ENCODE measurements at regions not wholly inside any gene's neighbourhood (a gene's known extent, or its start where the extent isn't known, plus 50 kb on each side); places are given as distances from the start of the nearest gene placed in this dataset.

DNA sequence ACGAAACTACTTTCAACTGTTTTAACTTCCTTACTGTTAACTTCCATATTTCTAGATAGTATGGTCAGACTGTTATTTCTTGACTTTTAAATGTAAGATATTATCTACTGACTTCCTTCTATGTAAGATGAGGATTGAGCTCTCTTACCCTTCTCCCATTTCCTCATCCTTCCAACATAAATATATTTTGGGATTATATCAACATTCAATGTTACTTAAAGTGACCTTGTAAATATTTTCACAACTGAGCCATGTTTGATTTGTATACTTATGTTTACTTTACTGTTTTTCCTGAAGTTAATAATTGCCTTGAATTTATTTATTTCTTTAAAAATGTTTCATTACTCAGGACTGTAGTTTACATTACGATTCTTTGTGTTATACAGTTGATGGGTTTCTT lies 148.7 kb downstream of the ZIC5 start:
- DNase-seq (ENCODE audit: low spot score), result no peak

DNA sequence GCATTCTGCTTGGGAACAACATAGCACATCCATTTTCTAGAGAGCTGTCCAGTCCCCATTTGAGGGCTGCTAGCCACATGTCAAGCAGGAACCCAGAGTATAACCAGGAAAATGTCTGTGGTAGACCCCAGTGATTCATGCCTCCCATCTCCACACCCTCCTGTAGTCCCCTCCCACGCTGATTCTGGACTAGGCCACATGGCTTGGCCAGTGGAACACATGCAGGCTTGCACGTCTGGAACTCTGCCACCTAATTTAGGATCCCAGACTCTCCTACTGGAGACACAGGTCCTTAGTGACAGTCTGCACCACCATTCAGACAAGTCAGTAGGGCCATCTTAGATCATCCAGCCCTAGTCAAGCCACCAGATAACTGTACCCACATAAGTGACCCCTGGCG lies 149.8 kb downstream of the ZIC5 start:
- DNase-seq (ENCODE audit: low spot score), result no peak

DNA sequence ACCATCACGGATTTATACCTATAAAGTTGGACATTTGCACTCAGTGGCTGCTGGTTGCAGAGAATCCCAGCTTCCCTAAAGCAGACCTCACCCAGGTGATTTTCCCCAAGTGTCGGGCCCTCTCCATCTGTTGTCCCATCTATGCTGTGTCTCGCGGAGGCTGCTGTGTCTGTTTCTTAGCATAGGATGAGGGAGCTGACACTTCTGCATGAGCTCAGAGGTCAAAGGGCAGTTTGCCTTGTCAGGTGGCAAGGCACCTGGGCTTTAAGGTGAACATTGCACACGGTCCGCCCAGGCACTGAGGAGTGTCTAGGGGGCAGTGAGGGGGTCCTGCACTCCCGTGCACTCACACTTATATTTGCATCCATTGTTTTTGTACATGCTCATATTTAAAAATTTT lies 151.6 kb downstream of the ZIC5 start:
- no peak for DNase-seq (ENCODE audit: low spot score)

DNA sequence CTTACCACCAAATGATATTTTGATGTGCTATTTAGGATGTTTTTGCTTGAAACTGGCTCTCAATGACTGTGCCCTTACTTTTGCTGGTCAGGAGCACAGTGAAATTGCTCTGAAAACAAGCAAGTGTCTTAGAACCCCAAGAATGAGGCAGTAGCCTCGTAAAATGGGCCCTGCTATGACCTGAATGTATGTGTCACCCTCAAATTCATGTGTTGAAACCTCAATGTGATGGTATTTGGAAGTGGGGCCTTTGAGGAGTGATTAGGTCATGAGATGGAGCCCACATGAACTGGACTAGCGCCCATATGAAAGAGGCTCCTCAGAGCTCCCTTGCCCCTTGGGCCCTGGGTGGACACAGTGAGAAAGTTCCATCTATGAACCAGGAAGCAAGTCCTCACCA lies 155.2 kb downstream of the ZIC5 start:
- DNase-seq (ENCODE audit: low spot score), result no peak

DNA sequence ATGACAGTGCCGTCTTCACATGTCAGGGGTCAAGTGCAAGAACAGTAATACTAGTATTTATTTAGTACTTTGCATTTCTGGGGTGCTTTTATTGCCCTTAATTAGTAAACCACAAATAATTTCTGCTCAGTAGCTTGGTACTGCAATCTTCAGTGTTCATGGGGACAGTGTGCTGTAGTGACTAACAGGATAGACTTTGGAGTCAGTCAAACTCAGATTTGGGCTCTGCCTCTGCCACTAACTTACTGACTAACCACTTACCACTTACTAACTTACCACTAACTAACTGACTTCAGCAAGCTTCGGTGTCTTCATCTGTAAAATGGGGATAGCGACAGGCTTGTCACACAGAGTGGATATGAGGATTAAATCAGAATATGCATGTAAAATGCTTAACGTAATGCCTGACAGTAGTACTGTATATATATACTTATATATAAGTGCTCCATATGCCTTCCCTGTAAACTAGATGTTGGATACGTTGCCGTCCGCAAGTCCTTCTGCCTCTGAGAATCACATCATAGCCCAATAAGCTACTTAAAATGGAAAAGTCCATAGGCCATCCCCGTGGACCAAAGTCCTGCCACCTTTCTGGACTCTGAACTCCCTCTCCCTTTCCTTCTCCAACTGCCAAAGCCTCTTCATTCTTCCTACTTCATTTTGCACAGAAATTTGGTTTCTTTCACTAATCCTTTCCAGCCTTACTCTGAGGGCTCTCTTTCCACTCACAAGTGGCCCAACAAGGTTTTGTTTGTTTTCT lies 158.1 kb downstream of the ZIC5 start:
- peak; percentile 2 for DNase-seq (ENCODE audit: low spot score)

DNA sequence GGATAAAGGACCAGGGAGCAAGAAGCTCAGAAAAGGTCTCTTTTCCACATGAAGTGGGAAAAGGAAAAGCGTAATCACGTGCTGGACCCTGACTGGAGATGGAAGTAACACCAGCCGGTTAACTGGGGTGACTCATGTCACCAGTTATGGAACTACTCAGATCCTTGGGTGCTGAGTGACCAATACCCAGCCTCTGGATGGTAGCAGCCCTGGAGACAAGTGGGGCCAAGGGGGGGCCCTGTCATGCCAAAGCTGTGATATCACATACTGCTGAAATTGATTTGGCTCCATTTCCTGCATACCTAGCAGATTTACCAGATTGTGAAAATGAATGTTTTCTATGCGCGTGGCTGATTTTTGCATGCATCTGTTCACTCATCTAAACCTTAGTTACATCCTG lies 158.9 kb downstream of the ZIC5 start:
- peak; percentile 85 for DNase-seq (ENCODE audit: low spot score)

DNA sequence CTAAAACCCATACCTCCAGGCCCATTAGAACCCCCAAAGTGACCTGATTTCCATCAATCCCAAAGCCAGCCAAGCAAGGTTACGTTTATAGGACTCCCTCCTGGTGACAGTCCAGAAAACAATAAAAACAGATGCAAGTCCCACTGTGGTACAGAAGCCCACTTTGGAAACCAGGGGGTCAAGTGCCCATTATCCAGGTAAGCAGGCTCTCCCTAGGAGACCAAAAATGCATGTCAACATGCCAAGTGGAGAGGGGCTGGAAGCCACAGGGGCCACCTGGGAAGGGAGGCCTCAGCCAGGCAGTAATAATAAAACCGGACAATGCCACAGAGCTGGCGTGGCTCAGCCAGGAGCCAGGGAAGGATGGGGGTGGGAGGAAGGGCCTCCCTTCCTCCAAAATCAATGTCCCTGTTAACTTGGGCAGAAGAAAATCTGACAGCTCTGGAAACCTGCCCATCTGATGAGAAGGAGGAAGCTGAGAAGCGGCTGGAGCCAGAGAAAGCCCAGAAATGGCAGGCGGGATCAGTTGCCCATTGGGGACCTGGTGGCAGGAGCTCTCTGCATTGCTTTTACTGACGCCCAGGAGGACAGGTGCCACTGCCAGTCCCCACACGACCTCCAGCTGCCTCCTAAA lies 160.4 kb downstream of the ZIC5 start:
- DNase-seq (ENCODE audit: low spot score), result no peak

DNA sequence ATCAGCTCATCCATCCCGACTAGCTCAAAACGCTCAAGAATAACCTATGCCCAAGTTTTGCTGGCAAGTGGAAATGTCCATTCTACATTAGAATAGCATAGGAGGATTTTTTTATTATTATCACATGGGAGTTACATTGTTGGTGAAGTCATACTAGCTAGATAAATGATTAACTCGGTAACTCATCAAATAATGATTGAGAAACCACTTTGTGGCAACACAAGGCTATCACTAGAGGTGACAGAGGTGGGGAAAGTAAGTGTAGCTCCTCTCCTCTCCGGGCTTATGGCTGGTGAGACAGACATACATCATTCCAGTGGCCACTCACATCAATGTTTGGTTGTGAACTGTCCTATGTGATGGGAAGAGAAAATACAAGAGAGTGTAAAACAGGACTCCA lies 161.6 kb downstream of the ZIC5 start:
- no peak for DNase-seq (ENCODE audit: low spot score)

DNA sequence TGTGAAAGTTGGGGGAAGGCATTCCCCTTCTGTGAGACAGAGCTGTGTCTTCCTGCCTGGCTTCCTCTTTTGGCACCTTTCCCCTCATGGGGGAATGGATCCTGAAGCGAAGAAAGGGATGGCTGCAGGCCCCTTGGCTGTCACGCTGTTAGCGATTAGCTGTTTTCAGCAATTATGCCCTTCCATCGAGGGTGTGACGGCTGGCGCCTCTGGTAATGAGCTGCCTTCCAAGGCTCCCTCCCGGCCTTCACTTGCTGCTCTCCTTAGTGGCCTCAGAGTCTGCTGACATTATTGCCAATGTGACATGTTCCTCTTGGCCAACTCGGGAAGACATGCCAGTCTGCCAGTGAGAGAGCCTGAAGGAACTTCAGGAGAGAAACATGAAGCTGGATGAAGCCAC lies 162.1 kb downstream of the ZIC5 start:
- DNase-seq (ENCODE audit: low spot score), result no peak

DNA sequence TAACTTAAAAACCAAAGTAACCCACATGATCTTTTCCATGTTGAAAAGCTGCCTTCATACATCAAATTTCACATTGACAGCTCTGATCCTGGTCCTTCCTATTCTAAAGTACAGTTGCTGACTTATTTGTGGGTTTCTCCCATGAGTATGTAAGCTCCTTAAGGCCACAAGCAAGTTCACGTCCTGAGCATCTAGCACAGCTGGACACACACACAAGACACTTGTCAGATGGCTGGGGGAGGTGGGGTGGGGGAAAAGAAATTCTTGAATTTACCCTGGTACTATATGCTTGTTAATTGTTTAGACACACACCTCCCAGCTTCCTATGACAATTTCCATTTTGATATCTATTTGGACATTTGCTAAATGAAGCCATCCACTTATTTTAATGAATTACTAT lies 162.8 kb downstream of the ZIC5 start:
- no peak for DNase-seq (ENCODE audit: low spot score)

DNA sequence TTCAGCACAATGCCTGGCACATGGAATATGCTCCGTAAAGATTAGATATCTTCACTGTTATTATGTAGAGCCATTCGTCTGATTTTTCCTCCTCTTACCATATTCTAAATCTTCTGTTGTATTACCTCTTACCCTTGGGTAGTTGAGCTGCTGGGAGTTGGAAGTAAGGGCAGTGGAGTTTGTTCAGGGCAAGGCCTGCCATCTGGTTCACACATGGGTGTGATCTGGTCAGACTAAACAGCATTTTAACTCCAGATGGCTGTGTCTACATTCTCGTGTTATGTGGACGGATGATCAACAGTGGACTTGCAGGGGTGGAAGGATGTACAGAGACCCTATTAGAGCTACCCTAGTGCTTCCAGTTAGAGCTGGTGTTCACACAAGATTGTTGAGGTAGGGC lies 164.9 kb downstream of the ZIC5 start:
- no peak for DNase-seq (ENCODE audit: low spot score)

DNA sequence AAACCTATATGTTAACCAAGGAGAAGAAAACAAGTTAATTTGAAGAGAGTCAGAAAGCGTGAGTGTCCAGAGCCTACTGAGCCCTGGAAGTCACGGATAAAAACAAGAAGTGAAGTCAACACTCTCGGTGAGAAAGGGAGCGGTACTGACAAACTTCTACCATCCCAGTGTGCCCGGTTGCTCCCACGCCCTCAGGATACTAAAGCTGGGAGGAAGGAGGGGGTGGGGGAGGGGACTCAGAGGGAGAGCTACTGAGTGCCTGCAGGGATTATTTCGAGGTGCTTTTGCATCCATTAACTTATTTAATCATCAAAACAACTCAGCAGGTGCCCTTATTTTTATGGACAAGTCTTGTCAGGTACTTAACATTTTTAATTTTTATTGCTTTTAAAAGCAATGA lies 166.2 kb downstream of the ZIC5 start:
- DNase-seq (ENCODE audit: low spot score), result no peak

DNA sequence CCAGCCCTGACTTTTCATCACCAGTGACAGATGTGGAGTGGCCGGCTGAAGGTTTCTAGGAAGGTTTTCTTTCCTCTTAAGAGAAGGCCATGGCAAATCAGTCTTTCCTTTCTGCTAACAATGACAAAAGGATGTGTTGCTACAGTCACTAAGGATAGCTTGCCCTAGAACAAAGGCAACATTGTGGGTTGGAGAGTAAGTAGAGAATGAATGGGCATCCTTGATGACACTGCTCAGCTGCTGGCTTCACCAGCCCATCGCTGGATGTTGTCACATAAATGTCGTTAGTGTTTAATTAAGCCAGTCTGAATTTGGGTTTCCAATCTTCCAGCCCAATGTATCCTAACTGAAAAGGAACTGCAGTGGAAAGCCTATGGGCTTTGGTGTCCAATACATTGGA lies 168.4 kb downstream of the ZIC5 start:
- DNase-seq (ENCODE audit: low spot score), result no peak

DNA sequence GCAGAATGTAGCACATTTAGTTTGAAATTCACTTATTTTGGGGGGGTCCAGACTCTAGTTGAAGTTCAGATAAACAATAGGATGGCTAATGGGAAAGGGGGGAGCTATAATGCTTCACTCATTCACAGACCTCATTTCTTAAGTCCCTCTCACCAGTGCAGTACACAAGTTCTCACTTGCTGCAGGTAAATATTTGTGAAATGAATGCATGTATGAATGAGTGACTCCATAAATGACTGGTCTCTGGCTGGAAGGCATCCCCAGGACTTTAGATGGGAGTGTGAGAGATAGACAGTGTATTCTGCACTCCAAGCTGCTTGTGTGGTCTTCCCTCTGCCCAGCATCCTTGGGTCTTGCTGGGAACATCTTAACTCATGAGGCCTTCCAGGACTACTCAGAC lies 169.2 kb downstream of the ZIC5 start:
- DNase-seq (ENCODE audit: low spot score), result no peak

DNA sequence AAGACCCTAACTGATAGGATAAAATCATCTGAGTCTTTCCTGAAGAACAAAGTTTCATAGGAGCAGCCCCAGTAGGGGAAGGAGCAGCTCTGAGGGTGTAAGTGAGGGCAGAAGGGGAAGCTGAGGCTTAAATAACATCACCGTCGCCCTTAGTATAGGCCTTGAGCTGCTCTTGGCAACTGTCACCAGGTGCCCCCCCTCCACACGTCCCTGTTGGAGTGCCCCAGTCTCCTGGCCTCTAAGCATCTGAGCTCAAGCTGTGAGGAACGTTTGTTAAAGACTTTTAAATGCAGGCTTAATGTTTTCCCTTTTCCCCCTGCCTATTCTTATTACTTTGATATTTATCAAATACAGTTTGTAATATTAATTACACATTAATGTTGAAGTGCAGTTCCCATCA lies 170.6 kb downstream of the ZIC5 start:
- no peak for DNase-seq (ENCODE audit: low spot score)

DNA sequence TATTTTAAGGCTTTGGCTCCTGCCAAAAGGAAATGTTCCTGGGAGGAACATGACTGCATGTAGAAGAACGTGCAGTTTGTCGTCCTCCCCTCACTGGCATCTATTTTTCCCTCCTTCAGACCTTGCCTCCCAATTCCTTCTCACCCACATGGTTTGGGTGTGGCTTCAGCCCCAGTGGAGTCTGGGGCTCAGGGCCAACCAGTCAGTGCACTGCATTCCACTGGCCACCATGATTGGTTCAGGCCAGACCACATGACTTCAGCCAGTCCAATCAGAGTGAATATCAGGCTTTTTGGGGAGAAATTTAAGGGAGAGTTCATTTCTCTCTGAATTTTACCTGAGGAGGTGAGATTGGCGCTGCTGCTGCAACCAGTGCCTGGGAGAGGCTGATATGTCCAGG lies 171.6 kb downstream of the ZIC5 start:
- DNase-seq (ENCODE audit: low spot score), result no peak

DNA sequence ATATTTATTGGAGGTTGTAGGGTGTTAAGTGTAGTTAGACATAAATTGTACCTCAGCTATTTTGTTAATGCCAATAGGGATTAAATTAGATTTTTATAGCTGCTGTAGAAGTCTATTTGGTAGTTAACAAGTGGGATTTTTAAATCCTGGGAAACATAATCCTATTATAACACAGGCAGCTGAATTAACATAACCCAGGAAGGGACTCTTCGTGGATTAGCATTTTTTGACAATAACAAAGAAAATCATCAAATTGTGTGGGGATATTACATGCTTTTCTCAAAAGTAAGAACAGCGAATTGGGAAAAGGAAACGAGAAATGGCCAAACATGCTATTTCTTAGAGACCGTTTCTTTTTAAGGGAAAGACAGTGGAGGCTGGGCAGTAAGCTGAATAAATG lies 172.8 kb downstream of the ZIC5 start:
- no peak for DNase-seq (ENCODE audit: low spot score)

DNA sequence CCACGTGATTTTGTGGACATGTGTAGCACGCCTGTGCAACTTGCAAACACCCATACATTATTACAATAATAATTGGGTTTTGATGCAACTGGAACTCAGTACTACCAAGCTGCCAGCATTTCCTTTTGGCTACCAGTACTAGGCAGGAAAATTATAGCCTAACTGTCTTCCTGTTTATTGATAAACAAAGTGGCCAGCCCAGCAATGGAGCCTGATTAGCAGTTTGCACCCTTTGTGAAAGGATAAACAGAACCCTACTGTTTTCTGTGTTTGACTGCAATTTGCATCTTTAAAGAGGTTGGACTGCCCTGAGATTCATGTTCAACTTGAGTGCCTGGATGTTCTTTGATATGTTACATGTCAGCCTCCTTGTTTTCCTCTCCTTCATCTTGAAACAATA lies 173.9 kb downstream of the ZIC5 start:
- DNase-seq (ENCODE audit: low spot score), result no peak

DNA sequence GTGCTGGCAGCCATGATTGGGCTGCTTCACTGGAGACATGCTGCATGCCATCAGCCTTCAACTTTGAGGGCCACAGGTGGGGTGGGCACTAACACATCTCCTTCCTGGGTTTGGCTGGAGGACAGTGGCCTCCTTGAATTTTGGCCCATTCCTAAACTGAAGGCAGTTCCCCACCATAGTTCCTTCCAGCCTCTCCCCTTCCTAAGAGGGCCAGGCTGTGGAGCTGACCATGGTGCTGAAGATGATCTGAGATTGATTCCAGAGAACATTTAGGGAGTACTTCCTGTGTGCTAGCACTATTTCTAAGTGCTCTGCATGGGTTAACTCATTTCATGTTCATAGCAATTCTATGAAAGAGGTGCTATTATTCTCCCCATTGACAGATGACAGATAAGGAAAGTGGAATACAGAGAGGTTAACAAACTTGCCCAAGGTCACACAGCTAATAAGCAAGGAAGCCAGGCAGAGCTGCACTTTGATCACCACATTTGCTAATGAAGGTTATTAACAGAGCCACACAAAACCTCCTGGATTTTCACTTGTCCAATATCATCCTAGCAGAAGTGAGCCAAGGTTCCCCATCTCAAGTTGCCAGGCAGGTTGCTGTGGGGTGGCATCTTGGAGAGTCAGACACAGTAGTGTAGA lies 175.3 kb downstream of the ZIC5 start:
- peak; percentile 31 for DNase-seq (ENCODE audit: low spot score)

DNA sequence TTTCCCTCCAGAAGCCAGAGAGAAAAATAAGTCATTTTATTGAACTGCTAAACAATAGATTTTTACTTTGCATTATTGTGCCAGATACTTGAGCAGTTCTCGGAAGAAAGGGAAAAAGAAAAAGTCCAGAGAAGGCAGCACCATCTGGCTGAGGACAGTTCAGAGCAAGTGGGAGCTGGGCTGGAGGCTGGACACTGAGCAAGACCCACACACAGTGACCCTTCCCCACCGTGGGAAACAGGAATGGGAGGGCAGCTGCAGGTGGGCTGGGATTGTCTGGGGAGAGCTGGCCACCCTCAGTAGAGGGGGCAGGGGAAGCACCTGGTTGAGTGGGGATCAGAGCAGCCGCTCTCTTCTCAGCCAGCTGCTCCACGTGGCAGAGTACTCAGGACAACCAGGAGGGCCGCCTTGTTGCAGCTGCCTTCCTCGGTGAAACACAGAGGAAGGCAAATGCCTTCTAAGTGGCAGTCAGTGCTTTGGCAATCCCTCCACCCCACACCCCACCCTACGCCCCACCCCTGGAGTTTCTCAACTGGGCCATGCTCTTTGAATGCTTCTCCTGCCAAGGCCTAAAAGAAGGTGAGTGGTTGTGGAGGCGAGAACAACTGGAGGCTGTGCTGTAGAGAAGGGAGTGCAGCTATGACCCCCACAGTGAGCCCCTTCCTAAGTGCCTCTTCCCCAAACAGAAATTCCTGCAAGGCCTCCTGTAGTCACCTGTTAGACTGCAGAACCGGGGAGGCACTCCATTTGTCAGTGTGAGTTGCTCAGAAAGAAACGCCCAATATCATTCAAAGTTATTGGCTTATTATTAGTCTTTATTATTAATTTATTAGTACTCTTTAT lies 179.3 kb downstream of the ZIC5 start:
- no peak for DNase-seq (ENCODE audit: low spot score)

DNA sequence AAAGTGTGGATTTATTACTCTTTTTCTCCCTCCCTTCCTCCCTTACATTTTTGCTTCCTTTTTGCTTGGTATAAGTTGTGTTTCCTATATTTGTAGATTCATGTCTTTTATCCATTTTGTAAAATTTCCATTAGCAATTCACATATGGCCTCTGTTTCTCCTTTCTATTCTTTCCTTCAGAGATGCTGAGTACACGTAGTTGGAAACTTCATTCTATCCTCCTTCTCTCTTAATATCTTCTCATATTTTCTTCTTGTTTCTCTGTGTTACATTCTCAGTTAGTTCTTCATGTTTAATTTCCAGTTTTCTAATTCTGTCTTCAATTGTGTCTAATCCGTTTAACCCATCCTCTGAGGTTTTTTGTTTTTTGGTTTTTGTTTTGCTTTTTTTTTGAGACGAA lies 188.9 kb downstream of the ZIC5 start:
- DNase-seq (ENCODE audit: low spot score), result no peak

DNA sequence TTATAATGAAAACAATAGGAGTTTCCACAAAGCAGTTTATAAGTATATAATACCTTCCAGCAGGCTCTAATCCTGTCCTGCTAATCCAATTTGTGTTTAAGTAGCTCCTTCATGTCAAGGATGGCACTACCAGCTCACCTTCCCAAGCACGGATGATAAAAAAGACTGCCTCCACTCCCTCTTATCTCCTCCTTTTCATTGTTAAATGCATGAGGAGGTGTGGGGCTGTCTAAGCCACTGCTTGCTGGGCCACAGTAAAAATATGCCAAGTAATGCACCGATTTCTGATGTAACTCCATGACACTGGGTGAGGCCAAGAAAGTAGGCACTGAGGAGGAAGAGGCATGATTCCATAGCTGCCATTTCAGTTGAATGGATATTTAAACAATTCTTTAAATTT lies 193.1 kb downstream of the ZIC5 start:
- DNase-seq (ENCODE audit: low spot score), result no peak

DNA sequence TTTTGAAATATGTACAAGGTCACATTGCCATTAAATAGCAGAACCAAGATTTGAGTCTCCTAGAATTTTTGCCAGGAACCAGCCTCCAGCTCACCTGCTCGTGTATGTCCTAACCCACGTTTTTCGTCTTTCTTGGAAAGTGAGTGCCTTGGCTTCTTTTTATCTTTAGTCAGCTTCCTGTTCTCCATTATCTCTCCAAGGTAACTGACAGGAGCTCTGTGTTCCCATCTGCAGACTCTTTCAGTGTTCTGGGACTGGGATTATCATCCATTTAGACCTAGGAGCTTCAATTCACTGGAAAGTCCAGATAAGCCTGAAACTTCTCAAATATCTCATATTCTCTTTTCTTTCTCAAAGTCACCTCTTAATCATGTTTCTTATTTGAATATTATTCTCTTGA lies 193.7 kb downstream of the ZIC5 start:
- DNase-seq (ENCODE audit: low spot score), result no peak
